Eye (tissue), 1 donor: ENCODE measurements at regions not wholly inside any gene's neighbourhood (a gene's known extent, or its start where the extent isn't known, plus 50 kb on each side); places are given as distances from the start of the nearest gene placed in this dataset.
"Not testable (repeated sequence)": the region's sequence is repeated elsewhere in the genome, so short reads cannot be mapped to it uniquely, and the experiment has no call there.

Experiments used
- DNase-seq: peaks from one replicate; pipeline ENCODE4 v3.0.0-alpha.2; 2015

GRCh38 chrX:75673468-75673867, 111.6 kb downstream of the MAGEE2 start:
- no peak for DNase-seq

- DNase-seq = no peak
Observed at GRCh38 chrX:75655627-75656026, 129.4 kb downstream of the MAGEE2 start.

DNA sequence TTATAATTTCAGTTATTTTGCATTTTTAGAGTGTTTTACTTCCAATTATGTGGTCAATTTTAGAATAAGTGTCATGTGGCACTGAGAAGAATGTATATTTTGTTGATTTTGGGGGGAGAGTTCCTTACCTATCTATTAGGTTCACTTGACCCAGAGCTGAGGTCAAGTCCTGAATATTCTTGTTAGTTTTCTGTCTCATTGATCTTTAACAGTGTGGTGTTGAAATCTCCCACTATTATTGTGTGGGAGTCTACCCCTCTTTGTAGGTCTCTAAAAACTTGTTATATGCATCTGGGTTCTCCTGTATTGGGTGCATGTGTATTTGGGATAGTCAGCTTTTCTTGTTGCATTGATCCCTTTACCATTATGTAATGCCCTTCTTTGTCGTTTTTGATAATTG, 127.0 kb upstream of the ZDHHC15 start:
- DNase-seq = no peak

DNA sequence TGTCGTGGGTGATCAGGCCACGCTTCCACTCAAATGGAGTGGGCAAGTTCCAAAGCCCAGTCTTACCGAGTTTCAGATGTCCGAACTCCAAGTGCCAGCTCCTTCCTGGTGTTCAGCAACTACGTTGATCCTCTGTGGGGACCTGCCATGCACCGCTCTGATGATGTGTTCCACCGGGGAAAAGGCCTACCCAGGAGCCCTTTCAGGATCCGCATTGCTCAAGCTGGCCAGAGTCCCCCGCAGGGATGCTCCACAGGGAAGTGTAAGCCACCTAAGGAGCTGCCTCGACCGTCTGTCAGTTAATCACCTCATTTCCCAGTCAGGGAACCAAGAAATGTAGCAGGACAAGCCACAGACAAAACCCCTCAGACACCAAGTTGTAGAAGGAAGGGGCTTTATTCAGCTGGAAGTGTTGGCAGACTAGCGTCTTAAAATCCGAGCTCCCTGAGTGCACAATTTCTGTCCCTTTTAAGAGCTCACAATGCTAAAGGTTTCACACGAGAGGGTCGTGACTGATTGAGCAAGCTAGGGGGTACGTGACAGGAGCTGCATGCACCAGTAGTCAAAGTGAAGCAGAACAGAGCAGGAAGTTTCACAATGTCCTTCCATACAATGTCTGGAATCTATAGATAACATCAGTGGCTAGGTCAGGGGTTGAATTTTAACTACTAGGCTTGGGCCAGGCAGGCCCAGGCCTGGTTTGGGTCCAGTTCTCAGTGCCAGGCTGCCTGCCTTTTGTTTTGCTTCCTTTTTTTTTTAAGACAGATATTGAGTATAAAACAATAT, 126.2 kb upstream of the ZDHHC15 start:
- DNase-seq = no peak

- no peak for DNase-seq
Observed at GRCh38 chrX:75642811-75643361, 120.0 kb upstream of the ZDHHC15 start.

- DNase-seq = no peak
Observed at GRCh38 chrX:75638332-75638731, 115.5 kb upstream of the ZDHHC15 start.

DNA sequence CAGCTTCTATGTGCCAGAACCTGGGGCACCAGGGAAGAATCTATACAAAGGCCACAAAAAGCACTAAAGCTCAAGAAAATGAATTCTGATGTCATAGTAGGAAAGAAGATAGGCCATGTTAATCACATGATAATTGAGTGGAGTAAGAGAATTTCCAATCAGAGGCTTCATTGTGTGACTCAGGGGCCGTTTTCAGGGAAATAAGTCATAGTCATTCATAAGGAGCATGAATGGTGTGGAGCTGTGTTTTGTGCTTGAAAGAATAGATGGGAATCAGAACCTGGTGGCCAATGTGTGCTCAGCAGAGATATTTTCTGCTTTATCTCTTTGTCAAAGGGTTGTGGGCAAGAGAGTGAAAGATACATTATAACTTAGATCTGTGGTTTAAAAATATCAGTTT, 102.4 kb upstream of the ZDHHC15 start:
- no peak for DNase-seq

- no peak for DNase-seq
Observed at GRCh38 chrX:75623535-75623934, 100.7 kb upstream of the ZDHHC15 start.

DNA sequence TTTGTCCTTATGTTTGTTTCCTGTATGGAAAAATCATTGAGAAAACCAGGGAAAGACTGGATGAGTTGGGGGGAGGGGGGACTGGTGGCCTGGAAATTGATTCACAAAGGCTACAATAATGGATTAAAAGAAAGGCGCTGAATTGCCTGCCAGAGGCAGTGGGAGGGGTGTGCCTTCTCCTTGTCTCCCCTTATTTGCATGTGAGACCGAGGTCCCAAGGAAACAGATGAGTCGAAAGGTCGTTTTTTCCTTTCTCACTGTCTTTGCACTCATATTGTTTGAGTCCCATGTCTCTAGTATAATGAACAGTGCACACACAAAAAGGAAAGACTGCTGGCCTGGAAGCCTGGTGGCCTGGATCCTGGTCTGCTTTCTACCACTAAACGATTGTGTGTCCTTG, 86.6 kb upstream of the ZDHHC15 start:
- no peak for DNase-seq

GRCh38 chrX:75603833-75604232, 81.0 kb upstream of the ZDHHC15 start:
- DNase-seq = peak; percentile 43

DNA sequence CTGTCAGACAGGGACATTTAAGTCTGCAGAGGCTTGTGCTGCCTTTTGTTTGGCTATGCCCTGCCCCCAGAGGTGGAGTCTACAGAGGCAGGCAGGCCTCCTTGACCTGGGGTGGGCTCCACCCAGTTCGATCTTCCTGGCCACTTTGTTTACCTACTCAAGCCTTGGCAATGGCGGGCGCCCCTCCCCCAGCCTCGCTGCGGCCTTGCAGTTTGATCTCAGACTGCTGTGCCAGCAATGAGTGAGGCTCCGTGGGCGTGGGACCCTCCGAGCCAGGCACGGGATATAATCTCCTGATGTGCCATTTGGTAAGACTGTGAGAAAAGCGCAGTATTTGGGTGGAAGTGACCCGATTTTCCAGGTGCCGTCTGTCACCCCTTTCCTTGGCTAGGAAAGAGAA, 79.2 kb upstream of the ZDHHC15 start:
- not testable (repeated sequence) for DNase-seq

GRCh38 chrX:75596178-75596577, 73.3 kb upstream of the ZDHHC15 start:
- no peak for DNase-seq

- DNase-seq = not testable (repeated sequence)
Observed at GRCh38 chrX:75593186-75593585, 70.3 kb upstream of the ZDHHC15 start.

DNA sequence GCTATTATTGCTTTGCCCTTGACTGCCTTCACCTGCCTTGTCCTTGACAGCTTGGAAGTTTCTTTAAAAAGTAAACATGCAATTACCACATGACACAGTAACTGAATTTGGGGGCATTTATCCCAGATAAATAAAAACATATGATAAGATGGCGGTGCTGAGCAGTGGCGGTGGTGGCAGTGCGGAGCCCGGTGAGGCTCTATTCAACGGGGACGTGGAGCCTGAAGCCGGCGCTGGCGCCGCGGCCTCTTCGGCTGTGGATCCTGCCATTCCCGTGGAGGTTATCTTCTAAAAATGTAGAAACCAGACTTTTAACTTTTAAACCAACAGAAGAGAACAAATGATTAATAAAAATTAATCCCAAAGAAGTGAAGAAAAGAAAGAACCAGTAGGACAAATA, 59.7 kb upstream of the ZDHHC15 start:
- DNase-seq = no peak
